H1 (cell line): ENCODE measurements at regions not wholly inside any gene's neighbourhood (a gene's known extent, or its start where the extent isn't known, plus 50 kb on each side); places are given as distances from the start of the nearest gene placed in this dataset.
A peak's percentile ranks its signal among the peaks of the same experiment; 100 is the strongest.

Source experiments
- EP300 ChIP-seq, 2 experiments: IDR thresholded peaks; 1 replicate in 1 of 2; 2 replicates in 1 of 2; pipeline ENCODE4 v1.6.1; 2011 to 2012; ENCODE audit warnings: low read depth in 2 of 2, low read length in 2 of 2, mild to moderate bottlenecking in 2 of 2, borderline replicate concordance in 1 of 2, inconsistent platforms in 1 of 2, moderate library complexity in 1 of 2
- SIX5 ChIP-seq: IDR thresholded peaks from 2 replicates; pipeline ENCODE4 v1.6.1; 2011; ENCODE audit warnings: mild to moderate bottlenecking, low read depth, low read length
- TEAD4 ChIP-seq: IDR thresholded peaks from 2 replicates; pipeline ENCODE4 v1.6.1; 2012; ENCODE audit warnings: low read depth, low read length, inconsistent platforms, mixed read lengths
- TF ChIP-seq, protein P1 (sequence below), 3 experiments: IDR thresholded peaks; 1 replicate in 2 of 3; 2 replicates in 1 of 3; pipeline versions ENCODE4 v1.5.1 to v1.6.1; 2011; ENCODE audit warnings: low read length in 3 of 3, mild to moderate bottlenecking in 3 of 3, inconsistent platforms in 2 of 3, low read depth in 1 of 3, moderate library complexity in 1 of 3; ENCODE audit not compliant: insufficient read depth in 1 of 3; ENCODE audit errors: control extremely low read depth in 1 of 3
- TF ChIP-seq, protein P2 (sequence below): IDR thresholded peaks from 2 replicates; pipeline ENCODE4 v1.6.1; 2011; ENCODE audit warnings: low read depth, mild to moderate bottlenecking, low read length; ENCODE audit not compliant: insufficient read depth

DNA sequence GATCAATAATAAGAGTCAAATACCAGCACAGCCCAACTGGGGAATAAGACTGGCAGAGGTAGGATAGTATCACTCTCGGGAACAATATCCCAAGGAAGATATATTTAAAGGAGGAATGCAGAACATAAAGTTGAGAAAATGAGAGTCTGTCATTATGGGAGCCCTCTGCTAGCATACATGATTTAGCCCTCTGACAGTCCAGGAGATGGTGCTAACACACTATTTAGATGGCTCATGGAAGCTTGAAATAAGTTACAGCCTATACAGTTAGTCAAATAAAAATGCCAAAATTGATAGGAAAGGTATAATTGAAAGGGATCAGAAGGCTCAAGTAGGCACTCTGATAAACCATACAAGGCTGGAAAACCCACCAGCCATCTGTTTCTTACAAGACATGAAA lies 201.0 kb upstream of the NEIL3 start:
- TF ChIP-seq EP300 (IDR thresholded peaks at IDR 0.05; ENCODE audit: borderline replicate concordance in 1 of 2, low read depth in 2 of 2, low read length in 2 of 2) (no peak), SIX5 (no peak), TEAD4 (no peak)
- TF ChIP-seq, protein P1, sequence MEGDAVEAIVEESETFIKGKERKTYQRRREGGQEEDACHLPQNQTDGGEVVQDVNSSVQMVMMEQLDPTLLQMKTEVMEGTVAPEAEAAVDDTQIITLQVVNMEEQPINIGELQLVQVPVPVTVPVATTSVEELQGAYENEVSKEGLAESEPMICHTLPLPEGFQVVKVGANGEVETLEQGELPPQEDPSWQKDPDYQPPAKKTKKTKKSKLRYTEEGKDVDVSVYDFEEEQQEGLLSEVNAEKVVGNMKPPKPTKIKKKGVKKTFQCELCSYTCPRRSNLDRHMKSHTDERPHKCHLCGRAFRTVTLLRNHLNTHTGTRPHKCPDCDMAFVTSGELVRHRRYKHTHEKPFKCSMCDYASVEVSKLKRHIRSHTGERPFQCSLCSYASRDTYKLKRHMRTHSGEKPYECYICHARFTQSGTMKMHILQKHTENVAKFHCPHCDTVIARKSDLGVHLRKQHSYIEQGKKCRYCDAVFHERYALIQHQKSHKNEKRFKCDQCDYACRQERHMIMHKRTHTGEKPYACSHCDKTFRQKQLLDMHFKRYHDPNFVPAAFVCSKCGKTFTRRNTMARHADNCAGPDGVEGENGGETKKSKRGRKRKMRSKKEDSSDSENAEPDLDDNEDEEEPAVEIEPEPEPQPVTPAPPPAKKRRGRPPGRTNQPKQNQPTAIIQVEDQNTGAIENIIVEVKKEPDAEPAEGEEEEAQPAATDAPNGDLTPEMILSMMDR (IDR thresholded peaks at IDR 0.05; ENCODE audit: control extremely low read depth in 1 of 3, insufficient read depth in 1 of 3, low read depth in 1 of 3, low read length in 3 of 3): peak in 2 of 3 experiments; percentile 7 to 35; a peak in 2 of 4 replicates
- TF ChIP-seq, protein P2, sequence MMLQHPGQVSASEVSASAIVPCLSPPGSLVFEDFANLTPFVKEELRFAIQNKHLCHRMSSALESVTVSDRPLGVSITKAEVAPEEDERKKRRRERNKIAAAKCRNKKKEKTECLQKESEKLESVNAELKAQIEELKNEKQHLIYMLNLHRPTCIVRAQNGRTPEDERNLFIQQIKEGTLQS: no peak
